ENCODE measurements at regions not wholly inside any gene's neighbourhood (a gene's known extent, or its start where the extent isn't known, plus 50 kb on each side); places are given as distances from the start of the nearest gene placed in this dataset.
"Not testable (repeated sequence)": the region's sequence is repeated elsewhere in the genome, so short reads cannot be mapped to it uniquely, and the experiment has no call there.

GRCh38 chr10:8853048-8853447 lies 798.6 kb downstream of the GATA3 start:
- Mint-ChIP-seq H3K4me3 (ENCODE audit: unreplicated experiment) (no peak overlapping the region), H3K27me3 (ENCODE audit: low read depth, unreplicated experiment) (no peaks in the 10 kb centered on the region), H3K4me1 (ENCODE audit: low read depth, unreplicated experiment) (no peaks in the 10 kb centered on the region), H3K27ac (ENCODE audit: unreplicated experiment) (no peak overlapping the region), H3K9me3 (ENCODE audit: unreplicated experiment) (no peaks in the 10 kb centered on the region), H3K36me3 (ENCODE audit: low read depth, unreplicated experiment) (no peaks in the 10 kb centered on the region)
- no peaks in the 10 kb centered on the region for H4K20me1 ChIP-seq (ENCODE audit: insufficient read depth, low read length)
- no peaks in the 10 kb centered on the region for H3K79me2 ChIP-seq (ENCODE audit: insufficient read depth, low read length)
- TF ChIP-seq CTCF (IDR thresholded peaks at IDR 0.05; ENCODE audit: insufficient read depth, low read depth, low read length) (no peak), EZH2 (IDR thresholded peaks at IDR 0.05; ENCODE audit: insufficient read depth, low read length) (no peak)
- H3K4me1 ChIP-seq (ENCODE audit: insufficient read depth, low read length): no peaks in the 10 kb centered on the region
- no peak overlapping the region for H3K4me2 ChIP-seq (ENCODE audit: low read length)
- no peak overlapping the region for H2AFZ ChIP-seq (ENCODE audit: low read depth, low read length)
- no peak for DNase-seq (ENCODE audit: low read depth)
- no peak overlapping the region for H3K27ac ChIP-seq (ENCODE audit: low read depth, low read length)
- no peak overlapping the region for H3K4me3 ChIP-seq (ENCODE audit: insufficient read depth, low read depth, low read length)
- no peak for FAIRE-seq
- no peaks in the 10 kb centered on the region for H3K36me3 ChIP-seq (ENCODE audit: insufficient read depth, low read length)
- no peak overlapping the region for H3K9ac ChIP-seq (ENCODE audit: low read length)
- H3K9me3 ChIP-seq (ENCODE audit: insufficient read depth, low read depth, low read length): no peaks in the 10 kb centered on the region
- no peaks in the 10 kb centered on the region for H3K27me3 ChIP-seq (ENCODE audit: insufficient read depth, low read length)

GRCh38 chr10:8868924-8869323 lies 814.4 kb downstream of the GATA3 start:
- not testable (repeated sequence) for H3K9me3 Mint-ChIP-seq (ENCODE audit: unreplicated experiment); H3K4me1 Mint-ChIP-seq (ENCODE audit: low read depth, unreplicated experiment); H3K4me3 Mint-ChIP-seq (ENCODE audit: unreplicated experiment); H3K4me2 ChIP-seq (ENCODE audit: low read length); H3K27me3 ChIP-seq (ENCODE audit: insufficient read depth, low read length); H3K27me3 Mint-ChIP-seq (ENCODE audit: low read depth, unreplicated experiment); FAIRE-seq; H3K9ac ChIP-seq (ENCODE audit: low read length); H3K27ac ChIP-seq (ENCODE audit: low read depth, low read length); H3K36me3 ChIP-seq (ENCODE audit: insufficient read depth, low read length); H3K4me3 ChIP-seq (ENCODE audit: insufficient read depth, low read depth, low read length); H3K79me2 ChIP-seq (ENCODE audit: insufficient read depth, low read length); H4K20me1 ChIP-seq (ENCODE audit: insufficient read depth, low read length); H2AFZ ChIP-seq (ENCODE audit: low read depth, low read length); H3K4me1 ChIP-seq (ENCODE audit: insufficient read depth, low read length); H3K9me3 ChIP-seq (ENCODE audit: insufficient read depth, low read depth, low read length); H3K27ac Mint-ChIP-seq (ENCODE audit: unreplicated experiment); DNase-seq (ENCODE audit: low read depth); H3K36me3 Mint-ChIP-seq (ENCODE audit: low read depth, unreplicated experiment)

- Histone ChIP-seq H3K9ac (ENCODE audit: low read length) (no peak overlapping the region), H4K20me1 (ENCODE audit: insufficient read depth, low read length) (no peaks in the 10 kb centered on the region), H3K36me3 (ENCODE audit: insufficient read depth, low read length) (no peaks in the 10 kb centered on the region), H3K9me3 (ENCODE audit: insufficient read depth, low read depth, low read length) (no peaks in the 10 kb centered on the region), H3K4me2 (ENCODE audit: low read length) (no peak overlapping the region), H3K79me2 (ENCODE audit: insufficient read depth, low read length) (no peaks in the 10 kb centered on the region), H3K4me1 (ENCODE audit: insufficient read depth, low read length) (no peaks in the 10 kb centered on the region), H3K4me3 (ENCODE audit: insufficient read depth, low read depth, low read length) (no peak overlapping the region), H2AFZ (ENCODE audit: low read depth, low read length) (no peak overlapping the region), H3K27me3 (ENCODE audit: insufficient read depth, low read length) (no peaks in the 10 kb centered on the region), H3K27ac (ENCODE audit: low read depth, low read length) (no peak overlapping the region)
- FAIRE-seq (no peak), DNase-seq (ENCODE audit: low read depth) (peak; percentile 3)
- H3K9me3 Mint-ChIP-seq (ENCODE audit: unreplicated experiment): no peaks in the 10 kb centered on the region
- no peak overlapping the region for H3K4me3 Mint-ChIP-seq (ENCODE audit: unreplicated experiment)
- no peak for TF ChIP-seq CTCF (IDR thresholded peaks at IDR 0.05; ENCODE audit: insufficient read depth, low read depth, low read length)
- TF ChIP-seq EZH2 (IDR thresholded peaks at IDR 0.05; ENCODE audit: insufficient read depth, low read length): no peak
- H3K4me1 Mint-ChIP-seq (ENCODE audit: low read depth, unreplicated experiment): no peaks in the 10 kb centered on the region
- H3K36me3 Mint-ChIP-seq (ENCODE audit: low read depth, unreplicated experiment): no peaks in the 10 kb centered on the region
- H3K27ac Mint-ChIP-seq (ENCODE audit: unreplicated experiment): no peak overlapping the region
- H3K27me3 Mint-ChIP-seq (ENCODE audit: low read depth, unreplicated experiment): peaks cover 2% of the 10 kb centered on the region
Measured at GRCh38 chr10:8873310-8873709, 818.8 kb downstream of the GATA3 start.
